HL-60/S4 (cell line): ENCODE measurements at regions not wholly inside any gene's neighbourhood (a gene's known extent, or its start where the extent isn't known, plus 50 kb on each side); places are given as distances from the start of the nearest gene placed in this dataset.

Experiments
- in situ Hi-C: fragments of 300-500 bp; cut with MboI; formaldehyde crosslinking; loops from 2 replicates; pipeline ENCODE4 v1.14.3; 2022; ENCODE audit warnings: low sequenced_read_pairs

DNA sequence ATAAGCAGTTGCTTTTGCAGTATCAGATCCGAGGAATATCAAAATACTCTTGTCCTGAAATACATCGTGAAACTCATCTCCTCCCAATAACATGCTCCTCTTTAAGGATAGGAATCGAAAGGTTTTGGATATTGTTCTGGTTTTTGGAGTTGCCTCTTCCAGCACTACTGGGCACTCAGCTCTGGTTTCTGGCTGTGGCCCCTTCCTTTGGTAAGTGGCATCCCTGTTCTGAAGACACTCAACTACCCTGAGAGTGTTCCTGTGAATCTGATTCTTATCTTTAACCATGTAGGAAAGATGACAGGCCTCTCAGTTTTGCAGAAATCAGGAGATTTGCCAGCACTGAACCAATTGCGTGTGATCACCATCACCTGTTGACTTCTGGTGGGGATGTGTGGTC lies 327.5 kb upstream of the TBL1XR1 start:
- in situ Hi-C loops: no loop called here

- in situ Hi-C loops: no loop called here
Measured at GRCh38 chr3:177525414-177525813, 328.1 kb upstream of the TBL1XR1 start.

GRCh38 chr3:177525987-177526712 lies 328.9 kb upstream of the TBL1XR1 start:
- in situ Hi-C loops: no loop called here

DNA sequence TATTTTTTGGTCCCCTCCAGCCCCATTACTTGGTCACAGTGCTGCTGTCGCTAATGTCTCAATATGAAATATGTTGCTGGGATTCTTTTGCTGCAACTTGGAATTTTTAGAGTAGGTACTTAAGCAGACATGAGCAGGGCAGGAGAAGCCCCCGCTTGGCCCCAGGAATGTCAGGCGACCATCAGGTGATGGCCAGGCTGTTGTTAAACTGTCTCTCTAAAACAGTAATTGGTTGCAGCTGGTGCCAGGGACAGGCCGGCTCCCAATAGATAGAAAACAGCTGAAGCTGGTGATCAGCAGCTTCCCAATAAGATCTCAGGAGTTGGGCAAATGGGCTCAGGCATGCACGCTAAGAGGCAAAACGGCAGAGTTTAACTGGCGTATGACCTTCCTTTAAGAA lies 329.9 kb upstream of the TBL1XR1 start:
- in situ Hi-C loops: no loop called here

- in situ Hi-C loops: no loop called here
Measured at GRCh38 chr3:177528306-177529070, 331.2 kb upstream of the TBL1XR1 start.

DNA sequence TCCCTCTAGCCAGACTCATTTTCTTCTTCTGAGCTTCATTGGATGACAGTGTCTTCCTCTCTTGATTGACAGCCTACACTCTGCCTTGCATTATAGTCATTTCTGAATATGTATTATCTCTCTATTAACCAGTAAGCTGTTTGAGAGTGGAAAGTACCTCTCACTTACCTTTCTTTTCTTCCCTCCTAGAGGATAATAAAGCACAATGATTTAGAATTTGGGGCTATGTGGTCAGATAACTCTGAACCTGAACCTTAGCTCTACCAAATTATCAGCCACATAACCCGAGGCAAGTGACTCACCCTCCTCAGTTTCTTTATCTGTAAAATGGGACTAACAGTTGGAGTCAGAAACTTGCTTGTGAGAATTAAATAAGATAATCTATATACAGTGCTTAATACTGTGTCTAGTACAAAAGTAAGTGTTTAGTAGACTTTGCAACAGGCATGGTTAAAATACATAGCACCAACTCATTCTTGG lies 331.8 kb upstream of the TBL1XR1 start:
- in situ Hi-C loops: no loop called here

- in situ Hi-C loops: no loop called here
Measured at GRCh38 chr3:177529716-177530335, 332.5 kb upstream of the TBL1XR1 start.

DNA sequence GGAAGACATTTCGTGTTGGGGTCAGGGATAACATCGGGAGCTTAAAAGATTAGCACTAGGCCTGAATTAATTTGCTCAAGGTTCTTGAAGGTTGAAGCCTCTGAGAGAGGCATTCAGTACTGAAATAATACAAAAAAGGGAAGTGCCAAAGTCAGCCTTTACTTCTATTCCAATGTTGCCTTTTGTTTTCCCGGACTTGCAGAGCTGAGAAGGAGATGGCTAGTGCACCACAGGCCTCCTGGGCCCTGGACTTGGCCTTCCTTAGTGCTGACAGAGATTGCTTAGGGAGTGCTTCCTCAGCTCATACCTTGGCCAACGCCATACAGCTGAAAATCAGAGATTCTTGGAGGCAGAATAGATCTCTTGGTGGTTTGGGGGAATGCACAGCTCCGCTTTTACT lies 333.6 kb upstream of the TBL1XR1 start:
- in situ Hi-C loops: no loop called here

DNA sequence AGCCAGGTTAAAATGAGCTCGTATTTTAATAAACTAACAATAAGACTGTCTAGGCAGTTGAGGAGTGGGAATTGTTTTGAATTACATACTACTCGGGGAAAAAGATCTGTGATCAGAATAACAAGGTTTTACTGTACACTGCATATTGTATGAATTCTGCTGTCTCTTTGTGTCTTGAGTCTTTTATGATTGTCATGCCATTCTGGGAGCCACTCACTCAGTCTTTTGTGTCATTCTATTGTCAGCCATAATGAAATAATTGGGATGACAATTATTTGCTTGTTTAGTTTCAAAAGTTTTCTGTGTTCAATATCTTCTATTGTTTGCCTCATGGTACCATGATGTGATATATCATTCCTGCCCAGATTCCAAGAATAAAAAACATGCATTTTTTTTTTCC lies 339.6 kb upstream of the TBL1XR1 start:
- in situ Hi-C loops: no loop called here

DNA sequence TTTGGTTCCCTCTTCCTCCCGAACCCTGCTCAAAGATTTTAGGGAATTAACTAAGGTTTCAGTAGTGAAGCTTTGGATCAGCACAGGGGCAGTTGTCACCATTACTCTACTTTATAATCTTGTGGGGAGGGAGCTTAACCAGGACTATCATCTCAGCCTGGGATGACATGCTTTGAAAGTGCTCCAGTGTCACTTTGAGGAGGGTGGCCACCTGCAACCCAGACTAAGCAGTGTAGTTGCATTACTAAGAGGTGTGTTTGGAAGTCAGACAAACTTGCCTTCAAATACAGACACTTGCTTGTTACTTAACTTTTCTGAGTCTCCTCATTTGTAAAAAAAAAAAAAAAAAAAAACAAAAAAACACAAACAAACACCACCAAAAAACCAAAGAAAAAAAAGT lies 340.3 kb upstream of the TBL1XR1 start:
- in situ Hi-C loops: no loop called here

GRCh38 chr3:177538048-177538749 lies 340.9 kb upstream of the TBL1XR1 start:
- in situ Hi-C loops: no loop called here

GRCh38 chr3:177538750-177539730 lies 341.8 kb upstream of the TBL1XR1 start:
- in situ Hi-C loops: no loop called here

- in situ Hi-C loops: no loop called here
Measured at GRCh38 chr3:177541541-177541940, 344.3 kb upstream of the TBL1XR1 start.

DNA sequence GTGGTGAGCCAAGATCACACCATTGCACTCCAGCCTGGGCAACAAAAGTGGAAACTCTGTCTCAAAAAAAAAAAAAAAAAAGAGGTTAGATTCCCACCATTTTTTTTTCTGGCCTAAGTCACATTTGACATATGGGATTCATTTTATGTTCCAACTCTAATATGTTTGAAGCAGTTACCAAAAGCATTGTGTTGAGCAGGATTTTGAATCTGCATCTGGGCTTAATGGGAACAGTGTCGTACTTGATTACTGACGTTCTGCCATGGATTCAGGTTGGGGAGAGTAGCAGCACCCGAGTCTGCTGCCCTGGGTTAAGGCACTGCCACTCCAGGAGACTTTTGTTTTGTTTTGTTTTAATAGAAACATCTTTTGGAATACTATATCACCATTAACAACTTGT lies 348.7 kb upstream of the TBL1XR1 start:
- in situ Hi-C loops: no loop called here

DNA sequence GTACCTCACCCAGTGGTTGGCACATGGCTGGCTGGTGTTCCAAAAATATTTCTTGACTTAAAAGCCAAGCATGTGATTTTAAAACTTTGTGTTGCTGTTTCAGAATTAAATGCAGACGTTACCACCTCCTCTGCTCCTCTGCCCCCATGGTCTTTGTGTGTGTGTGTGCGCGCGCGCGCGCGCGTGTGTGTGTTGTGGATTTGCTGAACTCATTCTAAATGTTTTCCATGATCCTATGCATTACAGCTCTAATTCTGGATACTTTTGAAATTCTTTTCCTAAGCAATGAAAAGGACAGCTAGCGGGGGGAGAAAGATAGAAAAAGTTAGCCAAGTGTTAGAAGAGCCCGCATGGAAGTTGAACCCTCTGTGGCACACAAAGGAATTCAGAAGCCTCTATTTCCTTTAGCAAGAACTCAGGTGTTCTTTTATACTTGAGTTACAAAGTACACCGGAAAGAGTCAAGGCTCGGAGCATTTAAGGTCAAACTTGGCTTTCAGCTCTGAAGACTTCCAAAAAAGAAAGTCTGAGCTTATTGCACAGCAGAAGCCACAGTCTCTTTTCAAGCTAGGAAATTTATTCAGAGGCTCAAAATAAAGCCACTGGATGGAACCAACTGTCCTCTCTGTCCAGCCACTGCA lies 350.5 kb upstream of the TBL1XR1 start:
- in situ Hi-C loops: no loop called here

DNA sequence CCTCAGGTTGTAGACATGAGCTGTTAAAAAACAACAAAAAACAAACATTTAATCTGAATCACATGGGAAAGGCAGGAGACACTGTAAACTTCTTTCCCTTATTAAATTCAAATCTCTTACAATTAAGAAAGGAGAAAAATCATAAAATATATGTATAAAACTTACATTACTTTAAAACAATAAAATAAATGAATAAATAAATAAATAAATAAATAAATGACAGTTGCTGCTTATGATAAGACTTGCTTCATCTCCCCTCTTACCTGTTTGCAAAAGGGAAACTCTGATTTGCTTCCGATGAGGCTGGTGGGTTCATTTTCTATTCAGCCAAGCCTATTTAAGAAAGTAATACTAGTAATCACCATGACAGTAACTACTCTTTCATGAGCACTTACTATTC lies 353.4 kb upstream of the TBL1XR1 start:
- in situ Hi-C loops: no loop called here

- in situ Hi-C loops: no loop called here
Measured at GRCh38 chr3:177551431-177551836, 354.2 kb upstream of the TBL1XR1 start.

DNA sequence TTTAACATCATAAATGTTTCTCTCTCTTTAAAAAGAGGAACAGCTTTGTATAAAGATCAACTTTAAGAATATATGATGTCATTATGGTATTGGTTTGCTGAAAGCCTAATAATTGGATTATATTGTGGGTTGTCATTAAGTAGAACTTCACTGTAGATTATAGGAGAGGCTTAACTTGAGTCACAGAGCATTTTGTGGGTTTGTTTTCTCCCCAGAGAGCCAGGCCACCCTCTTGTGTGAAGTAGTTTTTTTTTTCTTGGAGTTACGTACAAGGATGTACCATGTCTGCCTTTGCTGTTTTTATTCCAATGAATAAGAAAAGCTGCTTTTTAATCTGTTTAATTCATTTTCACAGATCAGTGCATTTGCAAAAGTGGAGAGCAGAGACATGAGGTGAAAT lies 354.8 kb upstream of the TBL1XR1 start:
- in situ Hi-C loops: no loop called here

DNA sequence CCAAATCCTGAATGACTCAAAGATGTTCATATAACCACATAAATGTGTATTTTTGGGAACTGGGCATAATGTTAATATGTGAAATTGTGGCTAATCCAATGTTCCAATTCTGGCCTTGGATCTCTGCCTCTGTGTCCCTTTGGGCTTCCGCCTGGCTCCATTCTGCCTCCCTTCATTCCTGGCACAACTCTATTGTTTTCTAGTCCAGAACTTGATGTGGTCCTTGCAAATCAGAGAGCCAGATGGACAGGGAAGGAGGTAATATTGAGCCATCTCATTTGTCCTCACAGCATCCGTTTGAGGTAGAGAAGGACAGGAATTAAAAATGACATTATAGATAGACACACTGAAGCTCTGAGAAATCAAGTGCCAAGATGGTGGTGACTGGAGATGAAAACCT lies 355.7 kb upstream of the TBL1XR1 start:
- in situ Hi-C loops: no loop called here

DNA sequence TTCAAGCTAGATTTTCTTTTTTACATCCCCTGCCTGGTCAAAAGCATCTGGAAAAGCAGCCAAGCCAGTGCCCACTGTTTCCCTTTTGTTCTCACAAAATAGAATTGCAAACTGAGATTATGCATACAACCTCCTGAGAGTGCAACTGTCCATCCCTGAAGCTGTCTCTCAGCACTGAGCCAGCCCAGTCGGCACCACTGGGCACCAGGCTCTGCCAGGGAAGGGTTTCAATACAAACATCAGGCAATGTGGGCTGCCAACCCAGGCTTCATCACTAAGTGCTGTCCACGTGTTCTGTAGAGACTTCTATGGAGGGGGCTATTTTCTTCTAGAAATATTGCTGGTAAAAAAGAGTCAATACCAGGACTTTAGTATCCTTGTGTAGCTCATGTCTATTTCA lies 356.3 kb upstream of the TBL1XR1 start:
- in situ Hi-C loops: no loop called here
